Activated naive CD8-positive, alpha-beta T cell treated with anti-CD3 and anti-CD28 coated beads, Interleukin-2, amount 10 ng/mL, durations not matched to agents 7 days and 5 days (primary cell): ENCODE measurements at regions not wholly inside any gene's neighbourhood (a gene's known extent, or its start where the extent isn't known, plus 50 kb on each side); places are given as distances from the start of the nearest gene placed in this dataset.

ENCODE experiments used
- ATAC-seq: fragments of 150-1000 bp; cut with Tn5 transposase; one replicate; pipeline ENCODE4 v1.10.0; 2021; ENCODE audit warnings: low read depth, moderate library complexity
- POLR2A ChIA-PET: fragments of 350-600 bp; sonication (Branson Sonifier 250); formaldehyde crosslinking; loops from one replicate; lab custom pipeline; 2021; ENCODE audit warnings: antibody characterized with exemption; lab: Charles Lee
- DNase-seq: peaks from one replicate; pipeline ENCODE4 v3.0.0; 2021
- H3K27ac Mint-ChIP-seq: one replicate; pipeline ENCODE4 v1.8.0; 2022; ENCODE audit warnings: mild to moderate bottlenecking, mixed read lengths
- H3K27me3 Mint-ChIP-seq: one replicate; pipeline ENCODE4 v1.8.0; 2022; ENCODE audit warnings: mild to moderate bottlenecking, moderate library complexity, mixed read lengths
- H3K36me3 Mint-ChIP-seq: one replicate; pipeline ENCODE4 v1.8.0; 2021; ENCODE audit warnings: mild to moderate bottlenecking, mixed read lengths
- H3K4me1 Mint-ChIP-seq: one replicate; pipeline ENCODE4 v1.8.0; 2021; ENCODE audit warnings: mixed read lengths
- H3K4me3 Mint-ChIP-seq: one replicate; pipeline ENCODE4 v1.8.0; 2022; ENCODE audit warnings: mild to moderate bottlenecking, moderate library complexity, mixed read lengths
- H3K9me3 Mint-ChIP-seq: one replicate; pipeline ENCODE4 v1.8.0; 2021; ENCODE audit warnings: mixed read lengths

DNA sequence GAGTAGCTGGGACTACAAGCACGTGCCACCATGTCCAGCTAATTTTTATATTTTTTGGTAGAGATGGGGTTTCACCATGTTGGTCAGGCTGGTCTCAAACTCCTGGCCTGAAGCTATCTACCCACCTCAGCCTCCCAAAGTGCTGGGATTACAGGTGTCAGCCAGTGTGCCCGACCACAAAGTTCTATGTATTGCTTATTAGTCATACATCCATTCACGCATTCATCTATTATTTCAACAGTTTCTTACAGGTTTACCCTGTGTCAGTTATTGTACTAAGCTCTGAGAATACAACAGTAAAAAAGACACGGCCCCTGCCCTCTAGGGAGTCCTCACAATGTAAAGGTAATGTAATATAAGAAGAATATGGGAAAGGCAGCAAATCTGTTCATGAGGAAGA lies 188.9 kb upstream of the BTG1 start:
- no peaks in the 10 kb centered on the region for H3K27me3 Mint-ChIP-seq

GRCh38 chr12:92332552-92332951 lies 186.9 kb upstream of the BTG1 start:
- Mint-ChIP-seq H3K36me3 (no peaks in the 10 kb centered on the region), H3K4me1 (peaks cover 18% of the 10 kb centered on the region), H3K9me3 (peaks cover 5% of the 10 kb centered on the region), H3K27ac (no peak overlapping the region), H3K4me3 (no peak overlapping the region), H3K27me3 (no peaks in the 10 kb centered on the region)
- ATAC-seq: peak; percentile 65
- no peak for DNase-seq
- POLR2A ChIA-PET: interaction anchor here (2.0 kb wide), 1 partner anchor 187 kb away, joined by 6 read pairs; the partner anchor contains the start of gene BTG1

More for the DNA sequence above, 188.9 kb upstream of the BTG1 start:
- ATAC-seq (no peak), DNase-seq (no peak)
- Mint-ChIP-seq H3K4me1 (peaks cover 18% of the 10 kb centered on the region), H3K36me3 (no peaks in the 10 kb centered on the region), H3K27ac (no peak overlapping the region), H3K4me3 (no peak overlapping the region), H3K9me3 (peaks cover 2% of the 10 kb centered on the region)
- POLR2A ChIA-PET: no interaction called here

DNA sequence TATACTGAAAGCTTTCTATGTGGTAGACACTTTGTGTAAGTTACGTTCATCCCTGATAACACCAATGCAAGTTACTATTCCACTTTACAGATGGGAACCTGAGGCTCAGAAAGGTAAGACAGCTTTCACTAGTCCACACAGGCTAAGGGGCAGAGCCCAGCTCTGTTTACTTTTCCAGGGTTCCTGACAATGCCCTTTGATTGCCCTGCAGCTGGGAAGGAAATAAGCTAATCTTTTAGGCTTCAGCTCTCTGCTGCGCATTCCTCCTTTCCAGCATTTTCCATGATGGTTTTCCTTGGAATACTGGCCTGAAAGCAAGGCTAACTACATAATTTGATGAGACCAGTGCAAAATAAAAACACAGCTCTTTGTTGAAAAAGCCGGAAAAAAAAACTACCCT lies 185.7 kb upstream of the BTG1 start:
- Mint-ChIP-seq H3K36me3 (no peaks in the 10 kb centered on the region), H3K9me3 (peaks cover 2% of the 10 kb centered on the region), H3K27ac (no peak overlapping the region), H3K4me1 (peaks cover 18% of the 10 kb centered on the region), H3K27me3 (no peaks in the 10 kb centered on the region), H3K4me3 (no peak overlapping the region)
- ATAC-seq (no peak), DNase-seq (no peak)
- POLR2A ChIA-PET: interaction anchor here (2.0 kb wide), 1 partner anchor 186 kb away, joined by 6 read pairs; the partner anchor contains the start of gene BTG1

- ATAC-seq: no peak
- Mint-ChIP-seq H3K27me3 (no peaks in the 10 kb centered on the region), H3K9me3 (peaks cover 2% of the 10 kb centered on the region), H3K4me1 (peaks cover 18% of the 10 kb centered on the region), H3K4me3 (no peak overlapping the region), H3K36me3 (peaks cover 4% of the 10 kb centered on the region), H3K27ac (no peak overlapping the region)
- DNase-seq: no peak
- POLR2A ChIA-PET: interaction anchor here (2.0 kb wide), 1 partner anchor 185 kb away, joined by 6 read pairs; the partner anchor contains the start of gene BTG1
These were observed 185.0 kb upstream of the BTG1 start for GRCh38 chr12:92330654-92331053.

DNA sequence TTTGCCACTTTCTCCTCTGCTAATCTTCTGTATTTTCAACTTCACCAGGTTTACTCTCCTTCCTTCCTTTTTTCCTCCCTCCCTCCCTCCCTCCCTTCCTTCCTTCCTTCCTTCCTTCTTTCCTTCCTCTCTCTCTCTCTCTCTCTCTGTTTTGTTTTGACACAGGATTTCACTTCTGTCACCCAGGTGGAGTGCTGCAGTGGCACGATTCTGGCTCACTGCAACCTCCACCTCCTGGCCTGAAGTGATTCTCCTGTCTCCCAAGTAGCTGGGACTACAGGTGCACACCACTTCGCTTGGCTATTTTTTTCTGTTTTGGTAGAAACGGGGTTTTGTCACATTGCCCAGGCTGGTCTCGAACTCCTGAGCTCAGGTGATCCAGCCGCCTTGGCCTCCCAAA lies 181.2 kb upstream of the BTG1 start:
- no peaks in the 10 kb centered on the region for H3K27me3 Mint-ChIP-seq
- peaks cover 13% of the 10 kb centered on the region for H3K9me3 Mint-ChIP-seq
- peaks cover 16% of the 10 kb centered on the region for H3K36me3 Mint-ChIP-seq
- no peak overlapping the region for H3K4me3 Mint-ChIP-seq
- H3K27ac Mint-ChIP-seq: peak overlapping the region; percentile 59
- ATAC-seq: no peak
- POLR2A ChIA-PET: interaction anchor here (1.1 kb wide), 1 partner anchor 181 kb away, joined by 5 read pairs; the partner anchor contains the start of gene BTG1
- peaks cover 8% of the 10 kb centered on the region for H3K4me1 Mint-ChIP-seq
- DNase-seq: no peak

- peaks cover 8% of the 10 kb centered on the region for H3K4me1 Mint-ChIP-seq
These were observed 179.3 kb upstream of the BTG1 start for GRCh38 chr12:92324849-92325500.

GRCh38 chr12:92312463-92312964 lies 166.9 kb upstream of the BTG1 start:
- H3K9me3 Mint-ChIP-seq: peaks cover 8% of the 10 kb centered on the region
- POLR2A ChIA-PET: no interaction called here

More at GRCh38 chr12:92324849-92325500, 179.3 kb upstream of the BTG1 start:
- peaks cover 17% of the 10 kb centered on the region for H3K9me3 Mint-ChIP-seq
- DNase-seq: no peak
- POLR2A ChIA-PET: interaction anchor here (1.2 kb wide), 1 partner anchor 179 kb away, joined by 3 read pairs; the partner anchor contains the start of gene BTG1
- H3K27me3 Mint-ChIP-seq: no peaks in the 10 kb centered on the region
- no peak overlapping the region for H3K27ac Mint-ChIP-seq
- ATAC-seq: no peak
- no peak overlapping the region for H3K4me3 Mint-ChIP-seq
- H3K36me3 Mint-ChIP-seq: peaks cover 17% of the 10 kb centered on the region

DNA sequence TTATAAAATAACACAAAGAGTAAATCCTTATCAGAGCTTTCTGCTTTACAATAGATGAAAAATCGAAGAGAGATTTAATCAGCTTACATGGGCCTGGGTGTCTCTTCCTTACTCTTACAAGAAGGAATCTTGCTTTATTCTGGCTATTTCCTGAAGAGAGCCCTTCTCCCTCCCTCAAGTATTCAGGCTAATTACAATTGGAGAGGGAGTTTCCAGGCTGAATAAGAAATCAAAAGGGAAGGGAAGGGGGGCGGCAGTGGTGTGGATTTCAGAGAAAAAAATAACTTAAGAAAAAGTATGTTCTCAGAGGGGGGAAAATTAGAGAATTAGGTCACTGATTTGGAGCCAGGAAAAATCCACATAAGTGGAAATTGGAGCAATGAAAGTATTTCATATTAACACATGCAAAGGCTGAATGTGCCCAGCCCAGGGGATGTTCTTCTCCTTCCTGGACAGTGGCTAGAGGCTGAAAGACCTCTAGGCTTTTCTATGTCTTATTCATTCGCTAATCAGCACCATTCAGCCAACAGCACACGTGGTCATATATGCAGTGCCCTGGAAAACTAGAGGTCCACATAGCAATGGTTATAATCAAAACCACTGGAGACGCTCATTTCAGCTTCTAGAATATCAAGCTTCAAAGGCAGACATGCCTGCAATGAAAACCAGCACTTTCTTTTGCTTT lies 158.9 kb upstream of the BTG1 start:
- H3K27me3 Mint-ChIP-seq: no peaks in the 10 kb centered on the region
- no peak overlapping the region for H3K4me3 Mint-ChIP-seq
- POLR2A ChIA-PET: interaction anchor here (0.8 kb wide), 1 partner anchor 207 kb away, joined by 3 read pairs; no protein-coding TSS in a partner anchor
- peaks cover 2% of the 10 kb centered on the region for H3K4me1 Mint-ChIP-seq
- H3K9me3 Mint-ChIP-seq: peaks cover 9% of the 10 kb centered on the region
- ATAC-seq: no peak
- no peak for DNase-seq
- H3K36me3 Mint-ChIP-seq: peaks cover 10% of the 10 kb centered on the region
- H3K27ac Mint-ChIP-seq: no peak overlapping the region

More at GRCh38 chr12:92312463-92312964, 166.9 kb upstream of the BTG1 start:
- DNase-seq (no peak), ATAC-seq (no peak)
- Mint-ChIP-seq H3K36me3 (peaks cover 8% of the 10 kb centered on the region), H3K27ac (no peak overlapping the region), H3K4me3 (no peak overlapping the region), H3K27me3 (no peaks in the 10 kb centered on the region), H3K4me1 (no peaks in the 10 kb centered on the region)

DNA sequence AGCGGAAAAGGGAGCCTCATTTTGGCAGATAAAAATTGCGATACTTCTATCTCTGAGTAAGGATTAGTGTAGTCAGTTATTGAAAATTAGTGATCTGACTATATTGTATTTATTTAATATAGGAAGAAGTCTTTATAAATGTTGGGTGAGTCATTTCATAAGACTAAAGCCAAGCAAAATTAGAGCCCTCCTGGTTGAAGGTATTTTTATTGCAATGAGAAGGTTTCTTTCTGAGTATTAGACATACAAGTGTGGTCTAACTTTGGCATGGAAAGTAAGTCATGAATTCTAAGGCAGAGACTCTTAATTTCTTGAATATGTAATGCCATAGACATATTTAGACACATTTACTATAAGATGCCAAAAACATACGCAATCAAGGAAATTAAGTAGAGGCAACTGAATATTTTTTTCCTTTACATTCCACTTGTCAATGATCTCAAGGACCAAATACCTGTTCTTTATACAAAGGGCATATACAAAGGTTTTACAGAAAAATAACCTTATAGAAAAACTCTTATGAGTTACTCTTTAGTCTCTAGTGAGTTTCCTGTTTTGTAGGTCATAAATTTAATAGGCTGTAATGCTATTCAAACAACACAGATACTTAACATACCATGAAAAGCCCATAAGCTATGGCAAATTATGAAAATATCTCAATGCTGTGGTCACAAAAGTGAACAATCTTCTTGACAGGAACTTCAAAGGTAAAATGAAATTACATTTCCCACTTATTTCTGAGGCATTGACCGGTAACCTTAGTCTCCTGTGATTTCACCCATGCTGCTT lies 156.6 kb upstream of the BTG1 start:
- ATAC-seq (no peak), DNase-seq (no peak)
- POLR2A ChIA-PET: no interaction called here
- Mint-ChIP-seq H3K27me3 (no peaks in the 10 kb centered on the region), H3K4me3 (no peak overlapping the region), H3K4me1 (peaks cover 12% of the 10 kb centered on the region), H3K9me3 (peaks cover 9% of the 10 kb centered on the region), H3K36me3 (peaks cover 15% of the 10 kb centered on the region), H3K27ac (no peak overlapping the region)

DNA sequence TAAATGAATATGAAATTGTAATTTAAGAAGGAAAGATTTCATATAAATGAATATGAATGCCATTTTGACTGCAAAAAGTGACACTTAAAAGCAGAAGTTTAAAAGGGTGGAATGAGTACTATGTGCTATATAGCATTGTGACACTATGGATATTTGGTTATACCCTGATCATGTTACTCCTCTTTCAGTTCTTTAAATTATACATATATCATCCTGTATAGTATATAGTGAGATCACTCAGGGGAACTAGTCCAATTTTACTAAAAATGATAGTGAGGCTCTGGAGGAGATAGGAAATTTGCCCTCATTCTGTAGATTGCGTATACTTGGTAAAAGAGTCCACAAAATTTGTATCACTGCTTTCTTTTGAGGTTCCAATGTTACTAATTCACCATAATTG lies 155.7 kb upstream of the BTG1 start:
- no peak for DNase-seq
- POLR2A ChIA-PET: no interaction called here
- Mint-ChIP-seq H3K9me3 (peaks cover 7% of the 10 kb centered on the region), H3K36me3 (peaks cover 13% of the 10 kb centered on the region), H3K27me3 (no peaks in the 10 kb centered on the region), H3K27ac (no peak overlapping the region), H3K4me1 (peaks cover 14% of the 10 kb centered on the region), H3K4me3 (no peak overlapping the region)
- ATAC-seq: no peak

DNA sequence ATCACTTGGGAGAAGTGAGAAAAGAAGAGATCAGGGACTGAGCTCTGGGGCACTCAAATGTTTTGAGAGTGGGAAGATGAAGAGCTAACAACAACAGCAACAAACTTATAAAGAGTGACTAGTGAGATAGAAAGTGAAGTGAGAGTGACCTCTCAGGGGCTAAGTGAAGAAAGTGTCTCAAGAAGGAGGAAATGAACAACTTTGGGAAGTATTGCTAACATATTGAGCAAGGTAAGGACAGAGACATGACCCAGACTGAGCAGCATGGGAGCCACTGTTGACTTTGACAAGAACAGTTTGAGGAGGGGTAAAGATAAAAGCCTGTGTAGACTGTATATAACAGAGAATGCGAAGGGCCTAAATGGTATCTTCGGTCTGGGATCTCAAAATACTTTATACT lies 155.1 kb upstream of the BTG1 start:
- peaks cover 9% of the 10 kb centered on the region for H3K36me3 Mint-ChIP-seq
- peaks cover 4% of the 10 kb centered on the region for H3K9me3 Mint-ChIP-seq
- no peaks in the 10 kb centered on the region for H3K27me3 Mint-ChIP-seq
- no peak overlapping the region for H3K4me3 Mint-ChIP-seq
- H3K4me1 Mint-ChIP-seq: peaks cover 14% of the 10 kb centered on the region
- H3K27ac Mint-ChIP-seq: no peak overlapping the region
- DNase-seq (no peak), ATAC-seq (no peak)
- POLR2A ChIA-PET: no interaction called here

GRCh38 chr12:92299744-92300143 lies 154.1 kb upstream of the BTG1 start:
- POLR2A ChIA-PET: no interaction called here
- no peak overlapping the region for H3K27ac Mint-ChIP-seq
- no peak for DNase-seq
- no peak overlapping the region for H3K4me3 Mint-ChIP-seq
- H3K4me1 Mint-ChIP-seq: peaks cover 16% of the 10 kb centered on the region
- ATAC-seq: no peak
- peaks cover 9% of the 10 kb centered on the region for H3K36me3 Mint-ChIP-seq
- peaks cover 6% of the 10 kb centered on the region for H3K9me3 Mint-ChIP-seq
- H3K27me3 Mint-ChIP-seq: no peaks in the 10 kb centered on the region

GRCh38 chr12:92299344-92299743 lies 153.7 kb upstream of the BTG1 start:
- Mint-ChIP-seq H3K27me3 (no peaks in the 10 kb centered on the region), H3K4me3 (no peak overlapping the region), H3K27ac (no peak overlapping the region), H3K36me3 (peaks cover 9% of the 10 kb centered on the region), H3K4me1 (peaks cover 16% of the 10 kb centered on the region), H3K9me3 (peaks cover 6% of the 10 kb centered on the region)
- DNase-seq (no peak), ATAC-seq (no peak)
- POLR2A ChIA-PET: no interaction called here
